ENCODE measurements at regions not wholly inside any gene's neighbourhood (a gene's known extent, or its start where the extent isn't known, plus 50 kb on each side); places are given as distances from the start of the nearest gene placed in this dataset.

GRCh38 chr19:32058131-32058530, 287.3 kb upstream of the ZNF507 start:
- no peaks in the 10 kb centered on the region for H3K27me3 ChIP-seq
- no peak for DNase-seq
- TF ChIP-seq CTCF (IDR thresholded peaks at IDR 0.05): no peak
- no peak overlapping the region for H3K4me3 ChIP-seq
- intact Hi-C loops (cut with DNase I): no loop called here
- no peaks in the 10 kb centered on the region for H3K36me3 ChIP-seq
- no peaks in the 10 kb centered on the region for H3K9me3 ChIP-seq
- no peak overlapping the region for H3K27ac ChIP-seq
- H3K9ac ChIP-seq (ENCODE audit: low read depth in 2 of 2, low read length in 2 of 2): no peak overlapping the region
- no peaks in the 10 kb centered on the region for H3K4me1 ChIP-seq

- H3K9ac ChIP-seq (ENCODE audit: low read depth in 2 of 2, low read length in 2 of 2): no peak overlapping the region
- TF ChIP-seq CTCF (IDR thresholded peaks at IDR 0.05): no peak
- intact Hi-C loops (cut with DNase I): no loop called here
- no peaks in the 10 kb centered on the region for H3K9me3 ChIP-seq
- no peak for DNase-seq
- H3K27ac ChIP-seq: no peak overlapping the region
- no peak overlapping the region for H3K4me3 ChIP-seq
- H3K36me3 ChIP-seq: no peaks in the 10 kb centered on the region
- H3K4me1 ChIP-seq: no peaks in the 10 kb centered on the region
- no peaks in the 10 kb centered on the region for H3K27me3 ChIP-seq
Measured at GRCh38 chr19:32061315-32061714, 284.1 kb upstream of the ZNF507 start.

- H3K36me3 ChIP-seq: no peaks in the 10 kb centered on the region
- H3K9ac ChIP-seq (ENCODE audit: low read depth in 2 of 2, low read length in 2 of 2): no peak overlapping the region
- intact Hi-C loops (cut with DNase I): no loop called here
- no peaks in the 10 kb centered on the region for H3K4me1 ChIP-seq
- no peaks in the 10 kb centered on the region for H3K9me3 ChIP-seq
- DNase-seq: no peak
- TF ChIP-seq CTCF (IDR thresholded peaks at IDR 0.05): no peak
- H3K27me3 ChIP-seq: no peaks in the 10 kb centered on the region
- no peak overlapping the region for H3K27ac ChIP-seq
- no peak overlapping the region for H3K4me3 ChIP-seq
Measured at GRCh38 chr19:32063601-32064000, 281.8 kb upstream of the ZNF507 start.

- Histone ChIP-seq H3K27me3 (no peaks in the 10 kb centered on the region), H3K9ac (ENCODE audit: low read depth in 2 of 2, low read length in 2 of 2) (no peak overlapping the region), H3K4me1 (no peaks in the 10 kb centered on the region), H3K36me3 (no peaks in the 10 kb centered on the region), H3K9me3 (no peaks in the 10 kb centered on the region), H3K27ac (no peak overlapping the region), H3K4me3 (no peak overlapping the region)
- intact Hi-C loops (cut with DNase I): no loop called here
- TF ChIP-seq CTCF (IDR thresholded peaks at IDR 0.05): no peak
- no peak for DNase-seq
Measured at GRCh38 chr19:32066056-32066455, 279.4 kb upstream of the ZNF507 start.

- intact Hi-C loops (cut with DNase I): no loop called here
- H3K4me3 ChIP-seq: no peak overlapping the region
- DNase-seq: no peak
- no peaks in the 10 kb centered on the region for H3K27me3 ChIP-seq
- H3K9me3 ChIP-seq: no peaks in the 10 kb centered on the region
- no peaks in the 10 kb centered on the region for H3K4me1 ChIP-seq
- no peak overlapping the region for H3K9ac ChIP-seq (ENCODE audit: low read depth in 2 of 2, low read length in 2 of 2)
- TF ChIP-seq CTCF (IDR thresholded peaks at IDR 0.05): no peak
- no peak overlapping the region for H3K27ac ChIP-seq
- H3K36me3 ChIP-seq: no peaks in the 10 kb centered on the region
Measured at GRCh38 chr19:32067685-32068084, 277.7 kb upstream of the ZNF507 start.

- H3K4me1 ChIP-seq: no peaks in the 10 kb centered on the region
- no peak overlapping the region for H3K4me3 ChIP-seq
- H3K36me3 ChIP-seq: no peaks in the 10 kb centered on the region
- H3K27ac ChIP-seq: no peak overlapping the region
- no peak for TF ChIP-seq CTCF (IDR thresholded peaks at IDR 0.05)
- no peak for DNase-seq
- H3K9ac ChIP-seq (ENCODE audit: low read depth in 2 of 2, low read length in 2 of 2): no peak overlapping the region
- intact Hi-C loops (cut with DNase I): no loop called here
- H3K27me3 ChIP-seq: no peaks in the 10 kb centered on the region
- H3K9me3 ChIP-seq: no peaks in the 10 kb centered on the region
Measured at GRCh38 chr19:32068793-32069192, 276.6 kb upstream of the ZNF507 start.
